CD4-positive, alpha-beta T cell (primary cell): ENCODE measurements at regions not wholly inside any gene's neighbourhood (a gene's known extent, or its start where the extent isn't known, plus 50 kb on each side); places are given as distances from the start of the nearest gene placed in this dataset.

Source experiments
- ATAC-seq: fragments of 200-7000 bp; cut with Tn5 transposase; one replicate; pipeline ENCODE4 v1.10.0; 2022; ENCODE audit warnings: mild to moderate bottlenecking; ENCODE audit not compliant: poor library complexity
- CTCF ChIA-PET: fragments of 350-600 bp; sonication (Branson Sonifier 250); formaldehyde crosslinking; loops from one replicate; lab custom pipeline; 2021; ENCODE audit warnings: antibody characterized with exemption, inconsistent platforms; lab: Charles Lee
- POLR2A ChIA-PET: fragments of 350-600 bp; sonication (Branson Sonifier 250); formaldehyde crosslinking; loops from one replicate; lab custom pipeline; 2021; ENCODE audit warnings: antibody characterized with exemption, inconsistent platforms; lab: Charles Lee
- DNase-seq, 14 experiments: peaks; one replicate each; pipeline ENCODE4 v3.0.0-alpha.2; 2013 to 2020; ENCODE audit warnings: mixed read lengths in 2 of 14
- H3K27ac ChIP-seq, 2 donors: one replicate each; pipeline versions ENCODE4 v1.5.1 to v1.7.0; 2013; ENCODE audit warnings: low read length in 2 of 2, low read depth in 1 of 2, mild to moderate bottlenecking in 1 of 2
- H3K27me3 ChIP-seq, 2 experiments: 1 replicate in 1 of 2; 2 replicates in 1 of 2; pipeline versions ENCODE4 v1.6.1 to v1.7.0; 2013; ENCODE audit warnings: low read length in 2 of 2, control low read depth in 1 of 2, mild to moderate bottlenecking in 1 of 2, moderate library complexity in 1 of 2; ENCODE audit not compliant: insufficient read depth in 2 of 2, control insufficient read depth in 1 of 2
- H3K36me3 ChIP-seq: one replicate; pipeline ENCODE4 v1.6.1; 2013; ENCODE audit warnings: low read length, control low read depth; ENCODE audit not compliant: insufficient read depth
- H3K4me1 ChIP-seq: one replicate; pipeline ENCODE4 v1.6.1; 2013; ENCODE audit warnings: low read length, control low read depth; ENCODE audit not compliant: insufficient read depth
- H3K4me3 ChIP-seq: one replicate; pipeline ENCODE4 v1.5.1; 2013; ENCODE audit warnings: mild to moderate bottlenecking, low read length, moderate library complexity
- H3K9me3 ChIP-seq, 2 experiments: 1 replicate in 1 of 2; 2 replicates in 1 of 2; pipeline versions ENCODE4 v1.6.1 to v1.7.0; 2013; ENCODE audit warnings: low read length in 2 of 2, mild to moderate bottlenecking in 2 of 2, control low read depth in 1 of 2, moderate library complexity in 1 of 2; ENCODE audit not compliant: control insufficient read depth in 1 of 2, insufficient read depth in 1 of 2
- H3K27ac Mint-ChIP-seq: one replicate; pipeline ENCODE4 v1.8.0; 2020; ENCODE audit warnings: mixed read lengths
- H3K27me3 Mint-ChIP-seq: one replicate; pipeline ENCODE4 v1.8.0; 2021; ENCODE audit warnings: mixed read lengths
- H3K36me3 Mint-ChIP-seq: one replicate; pipeline ENCODE4 v1.8.0; 2021; ENCODE audit warnings: low read depth, mixed read lengths
- H3K4me1 Mint-ChIP-seq: one replicate; pipeline ENCODE4 v1.8.0; 2021; ENCODE audit warnings: low read depth, mixed read lengths
- H3K4me3 Mint-ChIP-seq: one replicate; pipeline ENCODE4 v1.8.0; 2020; ENCODE audit warnings: mild to moderate bottlenecking, mixed read lengths
- H3K9me3 Mint-ChIP-seq: one replicate; pipeline ENCODE4 v1.8.0; 2020; ENCODE audit warnings: mixed read lengths
- intact Hi-C, 2 experiments: fragments of 100-400 bp; cut with DNase I in 1 of 2; cut with micrococcal nuclease in 1 of 2; formaldehyde crosslinking; loops; one replicate each; pipeline versions ENCODE4 v1.15.1 to v1.9.0; 2023 to 2025; cut with DNase I, micrococcal nuclease
- TF ChIP-seq, protein P1 (sequence below): fragments of 200-600 bp; IDR thresholded peaks from one replicate; pipeline ENCODE4 v1.8.0; 2022; ENCODE audit warnings: antibody characterized with exemption, mild to moderate bottlenecking

DNA sequence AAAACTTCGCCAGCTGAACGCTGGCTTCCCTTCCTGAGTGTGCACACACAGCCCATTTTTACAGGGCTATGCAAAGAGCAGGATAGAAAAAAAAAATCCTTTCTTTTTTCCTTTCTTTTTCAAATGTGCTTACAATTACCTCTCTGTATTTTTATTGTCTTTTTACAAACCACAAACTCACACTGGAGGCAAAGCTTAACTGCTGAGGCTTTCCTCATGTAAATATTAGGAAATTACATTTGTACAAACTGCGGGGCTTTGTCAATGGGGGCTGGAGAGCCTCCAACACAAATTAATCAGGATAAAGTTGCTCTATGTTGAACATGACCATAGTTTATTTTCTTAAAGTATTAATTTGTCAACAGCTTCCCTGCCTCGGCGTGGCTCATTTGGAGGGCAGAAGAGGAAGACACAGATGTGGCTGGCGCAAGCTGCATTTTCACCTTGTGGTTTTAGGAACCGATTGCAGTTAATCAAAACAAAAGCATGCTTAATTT lies 411.7 kb upstream of the MKI67 start:
- TF ChIP-seq, protein P1, sequence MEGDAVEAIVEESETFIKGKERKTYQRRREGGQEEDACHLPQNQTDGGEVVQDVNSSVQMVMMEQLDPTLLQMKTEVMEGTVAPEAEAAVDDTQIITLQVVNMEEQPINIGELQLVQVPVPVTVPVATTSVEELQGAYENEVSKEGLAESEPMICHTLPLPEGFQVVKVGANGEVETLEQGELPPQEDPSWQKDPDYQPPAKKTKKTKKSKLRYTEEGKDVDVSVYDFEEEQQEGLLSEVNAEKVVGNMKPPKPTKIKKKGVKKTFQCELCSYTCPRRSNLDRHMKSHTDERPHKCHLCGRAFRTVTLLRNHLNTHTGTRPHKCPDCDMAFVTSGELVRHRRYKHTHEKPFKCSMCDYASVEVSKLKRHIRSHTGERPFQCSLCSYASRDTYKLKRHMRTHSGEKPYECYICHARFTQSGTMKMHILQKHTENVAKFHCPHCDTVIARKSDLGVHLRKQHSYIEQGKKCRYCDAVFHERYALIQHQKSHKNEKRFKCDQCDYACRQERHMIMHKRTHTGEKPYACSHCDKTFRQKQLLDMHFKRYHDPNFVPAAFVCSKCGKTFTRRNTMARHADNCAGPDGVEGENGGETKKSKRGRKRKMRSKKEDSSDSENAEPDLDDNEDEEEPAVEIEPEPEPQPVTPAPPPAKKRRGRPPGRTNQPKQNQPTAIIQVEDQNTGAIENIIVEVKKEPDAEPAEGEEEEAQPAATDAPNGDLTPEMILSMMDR, result no peak
- H3K27me3 Mint-ChIP-seq, result peaks cover 73% of the 10 kb centered on the region

DNA sequence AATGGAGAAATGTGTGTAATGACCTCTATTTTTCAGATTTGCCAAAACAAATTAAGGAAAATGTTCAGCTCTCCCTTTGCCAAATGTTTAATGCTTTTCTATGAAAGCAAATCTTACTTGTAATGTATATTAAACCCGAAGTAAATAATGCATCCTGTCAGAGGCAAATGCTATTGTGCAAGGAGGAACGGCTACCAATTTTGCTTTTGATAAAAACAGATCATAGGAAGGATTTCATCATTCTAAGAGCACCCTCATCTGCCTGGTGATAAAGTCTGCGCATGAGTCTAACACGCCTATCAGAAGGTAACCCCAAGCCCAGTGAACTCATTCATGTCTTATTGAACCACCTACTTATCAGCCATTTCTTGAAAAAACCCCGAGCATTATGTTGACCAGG lies 412.4 kb upstream of the MKI67 start:
- Histone ChIP-seq H3K27ac (no peak overlapping the region), H3K4me3 (no peak overlapping the region), H3K36me3 (no peaks in the 10 kb centered on the region), H3K27me3 (peaks cover 28 to 62% of the 10 kb centered on the region in 2 experiments), H3K9me3 (peaks cover 0 to 17% of the 10 kb centered on the region in 2 experiments), H3K4me1 (no peaks in the 10 kb centered on the region)
- no peak for ATAC-seq
- CTCF ChIA-PET, result no interaction called here
- Mint-ChIP-seq H3K9me3 (no peaks in the 10 kb centered on the region), H3K36me3 (no peaks in the 10 kb centered on the region), H3K4me3 (no peak overlapping the region), H3K27ac (no peak overlapping the region), H3K4me1 (no peaks in the 10 kb centered on the region), H3K27me3 (peaks cover 78% of the 10 kb centered on the region)
- POLR2A ChIA-PET, result no interaction called here
- TF ChIP-seq, protein P1, result no peak
- intact Hi-C loops, result no loop called here
- no peak for DNase-seq

More for the DNA sequence above, 411.7 kb upstream of the MKI67 start:
- H3K4me1 ChIP-seq, result no peaks in the 10 kb centered on the region
- H3K9me3 ChIP-seq, result peaks cover 0 to 17% of the 10 kb centered on the region in 2 experiments
- POLR2A ChIA-PET, result no interaction called here
- H3K4me3 Mint-ChIP-seq, result no peak overlapping the region
- intact Hi-C loops, result no loop called here
- no peaks in the 10 kb centered on the region for H3K4me1 Mint-ChIP-seq
- DNase-seq, result no peak
- H3K27me3 ChIP-seq, result peaks cover 28 to 62% of the 10 kb centered on the region in 2 experiments
- H3K27ac Mint-ChIP-seq, result no peak overlapping the region
- H3K36me3 ChIP-seq, result no peaks in the 10 kb centered on the region
- CTCF ChIA-PET, result interaction anchor here (0.5 kb wide), 1 partner anchor 127 kb away, joined by 4 read pairs; no protein-coding TSS in a partner anchor
- no peak for ATAC-seq
- H3K27ac ChIP-seq, result no peak overlapping the region
- no peak overlapping the region for H3K4me3 ChIP-seq
- no peaks in the 10 kb centered on the region for H3K9me3 Mint-ChIP-seq
- no peaks in the 10 kb centered on the region for H3K36me3 Mint-ChIP-seq

DNA sequence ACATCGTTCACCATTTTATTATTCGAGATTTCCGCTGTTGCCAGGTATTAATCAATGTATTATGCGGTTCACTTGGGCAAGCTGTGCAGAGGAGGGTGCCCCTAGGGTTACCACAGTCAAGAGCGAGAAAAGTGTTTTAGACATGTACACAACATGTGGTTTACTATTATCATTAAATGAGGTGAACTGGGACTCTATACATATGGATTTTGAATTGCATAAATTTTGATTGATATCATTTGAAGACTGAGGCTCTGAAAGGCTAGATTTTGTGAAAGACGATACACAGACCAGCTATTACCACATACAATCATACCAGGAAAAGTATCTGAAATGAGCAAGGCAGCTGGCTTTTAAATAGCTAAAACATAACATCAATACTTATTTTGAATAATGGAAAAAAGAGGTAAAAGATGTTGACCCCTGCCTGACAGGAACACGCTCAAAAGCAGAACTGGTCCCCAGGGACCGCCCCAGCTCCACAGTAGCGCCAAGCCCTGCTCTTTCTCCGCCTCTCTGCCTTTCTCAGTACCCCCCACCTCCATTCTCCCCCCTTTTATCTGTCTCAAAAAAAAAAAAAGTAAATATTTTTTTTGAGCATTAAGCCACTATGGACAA lies 413.4 kb upstream of the MKI67 start:
- ATAC-seq (no peak), DNase-seq (no peak)
- no peaks in the 10 kb centered on the region for H3K4me1 ChIP-seq
- no peaks in the 10 kb centered on the region for H3K36me3 ChIP-seq
- H3K9me3 Mint-ChIP-seq, result no peaks in the 10 kb centered on the region
- H3K4me1 Mint-ChIP-seq, result no peaks in the 10 kb centered on the region
- TF ChIP-seq, protein P1, result no peak
- ChIA-PET CTCF (no interaction called here), POLR2A (no interaction called here)
- no peak overlapping the region for H3K4me3 Mint-ChIP-seq
- H3K27ac ChIP-seq, result no peak overlapping the region
- intact Hi-C loops, result no loop called here
- H3K27ac Mint-ChIP-seq, result no peak overlapping the region
- H3K36me3 Mint-ChIP-seq, result no peaks in the 10 kb centered on the region
- peaks cover 28 to 62% of the 10 kb centered on the region in 2 experiments for H3K27me3 ChIP-seq
- no peak overlapping the region for H3K4me3 ChIP-seq
- peaks cover 0 to 17% of the 10 kb centered on the region in 2 experiments for H3K9me3 ChIP-seq
- peaks cover 80% of the 10 kb centered on the region for H3K27me3 Mint-ChIP-seq
